ACC112 (cell line): ENCODE measurements at regions not wholly inside any gene's neighbourhood (a gene's known extent, or its start where the extent isn't known, plus 50 kb on each side); places are given as distances from the start of the nearest gene placed in this dataset.

Experiments
- H2AFZ ChIP-seq: fragments of 200-600 bp; sonication (generic); one replicate; pipeline ENCODE4 v1.6.0; 2017; ENCODE audit warnings: antibody characterized with exemption, low read length; ENCODE audit not compliant: unreplicated experiment
- H3K27ac ChIP-seq: fragments of 200-600 bp; sonication (generic); 2 replicates; pipeline ENCODE4 v1.5.1; 2014; ENCODE audit warnings: low read depth, mild to moderate bottlenecking, antibody characterized with exemption, low read length, moderate library complexity
- H3K27me3 ChIP-seq: fragments of 200-600 bp; sonication (generic); 2 replicates; pipeline ENCODE4 v1.6.1; 2014; ENCODE audit warnings: mild to moderate bottlenecking, antibody characterized with exemption, low read length, moderate library complexity, mixed read lengths; ENCODE audit not compliant: insufficient read depth
- H3K36me3 ChIP-seq: fragments of 200-600 bp; sonication (generic); 2 replicates; pipeline ENCODE4 v1.6.1; 2016; ENCODE audit warnings: mild to moderate bottlenecking, antibody characterized with exemption, low read length, moderate library complexity, mixed read lengths; ENCODE audit not compliant: insufficient read depth
- H3K4me1 ChIP-seq: fragments of 200-600 bp; sonication (generic); one replicate; pipeline ENCODE4 v1.6.1; 2016; ENCODE audit warnings: low read length, mixed read lengths; ENCODE audit not compliant: insufficient read depth, unreplicated experiment, control insufficient read depth
- H3K4me3 ChIP-seq: fragments of 200-600 bp; sonication (generic); 2 replicates; pipeline ENCODE4 v1.5.1; 2014; ENCODE audit warnings: mild to moderate bottlenecking, low read depth, low read length
- H3K79me2 ChIP-seq: fragments of 200-600 bp; sonication (generic); one replicate; pipeline ENCODE4 v1.6.0; 2016; ENCODE audit warnings: low read length; ENCODE audit not compliant: control insufficient read depth, unreplicated experiment, insufficient read depth

DNA sequence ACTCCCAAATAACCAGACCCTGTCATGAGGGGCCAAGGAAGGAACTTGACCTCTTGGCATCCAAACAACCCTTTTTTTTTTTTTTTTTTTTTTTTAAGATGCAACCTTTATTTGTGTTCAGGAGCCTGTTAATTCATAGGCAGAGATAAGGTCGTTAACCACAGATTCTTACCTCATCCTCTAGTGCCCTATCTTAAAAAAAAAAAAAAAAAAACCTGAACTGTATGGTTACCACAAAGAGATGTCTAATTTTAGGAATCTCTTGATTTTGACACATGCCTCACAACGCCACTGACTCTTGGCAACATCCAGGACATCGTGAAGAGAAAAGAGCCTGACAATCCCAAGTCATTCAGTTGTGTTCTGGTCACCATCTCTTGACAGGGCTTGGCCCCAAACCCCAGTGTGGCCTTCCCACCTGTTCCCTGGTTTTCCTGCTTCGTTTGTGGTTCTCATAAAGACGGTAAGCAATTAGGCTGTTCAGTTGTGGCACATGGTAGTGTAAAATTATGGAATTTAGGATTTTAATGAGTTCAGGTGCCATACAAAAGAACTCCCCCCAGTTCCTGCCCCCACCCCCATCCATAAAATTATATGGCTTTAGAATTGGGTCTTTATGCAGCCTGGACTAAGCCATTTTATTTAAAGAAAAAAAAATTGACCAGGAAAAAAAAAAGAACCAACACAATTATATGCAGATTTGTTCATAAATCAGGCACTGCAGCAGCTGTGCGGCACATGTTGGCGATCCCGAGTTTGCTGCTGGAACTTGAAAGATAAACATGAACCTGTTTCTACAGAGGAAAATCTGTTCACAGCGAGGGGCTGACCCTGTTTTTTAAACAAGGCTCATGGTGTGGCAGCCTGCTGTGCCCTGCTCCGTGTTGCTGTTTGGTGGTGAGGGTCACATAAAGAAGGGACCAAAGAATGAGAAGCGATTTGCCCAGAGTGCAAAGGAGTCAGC is 267.8 kb upstream of the CLINT1 start:
- H3K36me3 ChIP-seq = no peaks in the 10 kb centered on the region
- H2AFZ ChIP-seq = no peak overlapping the region
- H3K27ac ChIP-seq = no peak overlapping the region
- H3K27me3 ChIP-seq = no peaks in the 10 kb centered on the region
- no peaks in the 10 kb centered on the region for H3K79me2 ChIP-seq
- H3K4me1 ChIP-seq = no peaks in the 10 kb centered on the region
- H3K4me3 ChIP-seq = no peak overlapping the region

DNA sequence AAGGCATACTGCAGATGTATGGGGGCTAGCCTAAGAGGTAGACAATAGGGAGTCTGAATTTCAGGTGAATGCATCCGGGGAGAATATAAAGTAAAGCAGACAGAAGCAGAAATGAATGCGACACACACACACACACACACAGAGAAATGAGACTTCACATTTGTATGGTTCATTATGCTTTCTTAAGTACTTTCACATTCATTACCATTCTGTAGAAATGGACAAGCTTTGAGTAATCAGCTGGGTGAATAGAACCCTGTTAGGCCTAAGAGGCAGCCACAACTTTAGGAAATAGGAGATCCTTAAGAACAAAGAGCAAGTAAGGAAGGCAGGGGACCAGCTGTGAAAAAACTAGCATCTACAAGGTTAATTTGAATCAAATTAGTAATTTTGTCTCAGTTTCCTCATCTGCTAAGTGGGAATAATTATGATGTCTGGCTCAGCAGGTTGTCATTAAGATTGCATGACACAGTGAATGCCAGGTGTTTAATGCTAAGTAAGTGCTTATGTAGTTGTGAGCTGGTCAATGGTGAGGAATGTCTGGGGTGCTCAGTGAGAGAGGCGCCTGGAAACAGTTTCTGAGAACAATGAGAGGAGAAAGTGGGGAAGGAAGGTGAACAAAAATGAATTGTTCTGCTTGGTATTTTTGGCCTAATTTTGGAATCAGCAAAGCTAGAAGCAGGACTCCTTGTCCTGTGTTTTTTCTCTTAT is 265.8 kb upstream of the CLINT1 start:
- Histone ChIP-seq H3K27ac (no peak overlapping the region), H2AFZ (no peak overlapping the region), H3K4me3 (no peak overlapping the region), H3K36me3 (no peaks in the 10 kb centered on the region), H3K27me3 (no peaks in the 10 kb centered on the region), H3K79me2 (no peaks in the 10 kb centered on the region), H3K4me1 (peaks cover 16% of the 10 kb centered on the region)

DNA sequence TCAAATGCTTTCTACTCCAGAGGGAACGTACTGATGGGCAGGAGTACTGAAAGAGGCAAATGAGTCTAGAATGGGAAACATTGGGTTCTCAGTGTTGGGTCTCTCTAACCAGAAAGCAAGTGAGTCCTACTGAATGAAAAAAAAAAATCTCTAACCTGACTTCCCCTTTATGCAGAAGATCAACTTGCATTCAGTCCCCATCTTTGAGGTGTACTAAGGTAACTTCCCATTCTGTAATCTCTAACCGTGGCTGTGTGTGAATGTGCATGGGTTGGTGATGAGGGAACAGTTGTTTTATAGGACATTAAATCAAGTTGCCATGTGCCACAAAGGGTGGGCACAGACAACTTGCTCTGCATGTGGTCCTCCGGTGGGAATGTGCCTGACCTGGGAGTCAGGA is 264.6 kb upstream of the CLINT1 start:
- no peak overlapping the region for H2AFZ ChIP-seq
- H3K27ac ChIP-seq = no peak overlapping the region
- H3K79me2 ChIP-seq = no peaks in the 10 kb centered on the region
- H3K27me3 ChIP-seq = no peaks in the 10 kb centered on the region
- H3K36me3 ChIP-seq = no peaks in the 10 kb centered on the region
- no peak overlapping the region for H3K4me3 ChIP-seq
- H3K4me1 ChIP-seq = peaks cover 24% of the 10 kb centered on the region

DNA sequence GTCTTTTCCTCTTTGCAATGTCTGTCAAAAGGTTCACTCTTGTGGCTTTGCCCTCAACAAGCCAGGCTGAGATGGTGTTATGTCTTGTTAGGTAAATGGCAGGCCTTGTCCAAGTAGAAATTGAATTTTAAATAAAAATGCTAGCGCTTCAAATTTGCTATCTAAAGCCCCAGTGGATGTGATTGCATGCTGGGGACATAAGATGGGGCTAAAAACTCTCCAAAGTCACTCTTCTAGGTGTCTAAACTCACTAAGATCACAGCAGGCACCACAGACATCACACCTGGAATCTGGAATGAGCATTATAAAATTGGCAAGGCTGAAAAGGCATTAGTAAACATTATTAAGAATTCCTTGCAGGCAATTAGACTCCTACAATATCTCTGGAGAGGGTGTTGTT is 262.7 kb upstream of the CLINT1 start:
- Histone ChIP-seq H3K4me1 (peaks cover 36% of the 10 kb centered on the region), H3K36me3 (no peaks in the 10 kb centered on the region), H3K4me3 (no peak overlapping the region), H3K27me3 (no peaks in the 10 kb centered on the region), H3K27ac (no peak overlapping the region), H2AFZ (no peak overlapping the region), H3K79me2 (no peaks in the 10 kb centered on the region)

DNA sequence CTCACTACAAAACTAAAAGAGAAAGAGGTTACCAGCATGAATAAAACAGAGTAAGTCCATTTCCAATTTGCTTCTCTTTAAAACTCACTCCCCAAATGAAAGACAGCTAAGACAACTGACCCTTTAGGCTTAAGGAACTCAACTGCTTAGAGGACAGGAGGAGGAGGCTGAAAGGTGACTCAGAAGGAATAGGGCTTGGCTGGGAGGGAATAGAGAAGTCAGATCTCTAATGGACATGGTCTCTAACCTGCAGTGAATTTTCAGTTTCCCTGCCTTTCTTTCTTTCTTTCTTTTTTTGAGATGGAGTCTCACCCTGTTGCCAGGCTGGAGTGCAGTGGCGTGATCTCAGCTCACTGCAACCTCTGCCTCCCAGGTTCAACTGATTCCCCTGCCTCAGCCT is 261.8 kb upstream of the CLINT1 start:
- H3K4me3 ChIP-seq = no peak overlapping the region

DNA sequence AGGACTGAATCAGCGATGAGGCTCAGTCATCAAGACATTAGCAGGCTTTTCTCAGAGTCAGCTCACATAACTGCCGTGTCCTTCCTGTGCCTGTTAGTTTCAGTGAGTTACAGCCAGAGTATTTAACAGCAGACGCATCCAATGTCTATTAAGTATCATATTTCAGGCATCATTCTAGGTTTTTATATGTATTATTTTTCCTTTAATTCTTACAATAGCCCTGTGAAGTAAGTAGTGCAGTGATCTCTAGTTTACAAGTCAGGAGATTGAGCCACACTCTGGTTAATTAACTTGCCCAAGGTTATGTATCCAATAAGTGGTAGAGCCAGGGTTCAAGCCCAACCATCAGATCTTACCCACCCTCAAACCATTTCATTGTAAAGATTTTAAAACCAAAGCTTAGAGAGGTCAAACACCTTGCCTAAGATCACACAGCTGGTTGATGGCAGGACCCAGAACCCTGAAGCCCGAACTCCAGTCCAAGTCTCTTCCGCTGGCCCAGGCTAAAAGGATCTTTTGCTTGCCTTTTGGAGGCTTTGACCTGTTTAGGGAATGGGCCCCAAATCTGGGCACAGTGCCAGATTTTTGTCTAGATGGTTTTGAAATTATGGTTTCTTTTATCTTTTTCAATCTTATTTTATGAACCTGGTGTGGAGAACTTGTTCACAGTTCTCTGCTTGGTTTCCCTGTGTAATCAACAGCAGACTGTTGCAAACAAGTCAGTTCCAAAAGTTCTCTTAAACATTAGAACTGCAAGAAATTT is 261.2 kb upstream of the CLINT1 start:
- H3K79me2 ChIP-seq = no peaks in the 10 kb centered on the region
- peaks cover 51% of the 10 kb centered on the region for H3K4me1 ChIP-seq
- no peaks in the 10 kb centered on the region for H3K27me3 ChIP-seq
- peak overlapping the region; percentile 39 for H2AFZ ChIP-seq
- peak overlapping the region; percentile 68 for H3K27ac ChIP-seq
- peak overlapping the region; percentile 1; the same call in 1 of the 2 replicates for H3K4me3 ChIP-seq
- no peaks in the 10 kb centered on the region for H3K36me3 ChIP-seq

More for the DNA sequence above, 261.8 kb upstream of the CLINT1 start:
- peak overlapping the region; percentile 68 for H3K27ac ChIP-seq
- no peaks in the 10 kb centered on the region for H3K36me3 ChIP-seq
- H3K27me3 ChIP-seq = no peaks in the 10 kb centered on the region
- peaks cover 45% of the 10 kb centered on the region for H3K4me1 ChIP-seq
- H3K79me2 ChIP-seq = no peaks in the 10 kb centered on the region
- peak overlapping the region; percentile 39 for H2AFZ ChIP-seq

DNA sequence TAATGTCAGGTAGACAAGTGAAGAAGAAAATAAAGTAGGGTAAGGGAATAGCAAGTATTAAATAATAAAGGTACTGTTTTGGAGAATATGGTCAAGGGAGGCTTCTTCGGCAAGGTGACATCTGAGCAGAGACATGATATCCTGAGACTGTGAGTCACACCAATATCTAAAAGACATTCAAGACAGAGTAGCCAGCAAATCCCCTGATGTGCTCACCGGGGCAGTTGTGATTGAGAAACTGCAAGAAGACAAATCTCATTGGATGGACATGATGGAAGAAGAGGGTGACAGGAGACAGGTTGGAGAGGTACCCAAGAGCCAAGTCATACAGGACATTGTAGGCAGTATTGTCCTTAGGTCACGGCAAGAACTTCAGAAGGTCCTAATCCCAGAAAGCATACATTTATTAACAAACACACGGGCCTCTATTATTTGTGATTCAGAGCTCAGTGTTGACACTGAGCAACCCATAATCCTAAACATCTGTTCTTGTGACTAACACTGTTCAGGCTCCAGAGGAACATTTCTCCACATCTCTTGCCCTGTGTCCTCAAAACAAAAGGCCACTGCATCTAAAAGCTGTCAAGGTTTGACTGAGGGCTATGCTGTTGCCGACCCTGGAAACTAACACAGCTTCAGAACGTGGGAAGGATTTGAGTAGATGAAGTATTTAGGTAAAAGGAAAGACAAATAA is 258.7 kb upstream of the CLINT1 start:
- H3K4me3 ChIP-seq = no peak overlapping the region
- H3K27ac ChIP-seq = 0 out of 2 replicates have a peak overlapping the region, but pooled peaks have one; percentile 30
- H3K4me1 ChIP-seq = peaks cover 52% of the 10 kb centered on the region
- H3K79me2 ChIP-seq = no peaks in the 10 kb centered on the region
- H3K27me3 ChIP-seq = no peaks in the 10 kb centered on the region
- H3K36me3 ChIP-seq = no peaks in the 10 kb centered on the region
- peak overlapping the region; percentile 54 for H2AFZ ChIP-seq

DNA sequence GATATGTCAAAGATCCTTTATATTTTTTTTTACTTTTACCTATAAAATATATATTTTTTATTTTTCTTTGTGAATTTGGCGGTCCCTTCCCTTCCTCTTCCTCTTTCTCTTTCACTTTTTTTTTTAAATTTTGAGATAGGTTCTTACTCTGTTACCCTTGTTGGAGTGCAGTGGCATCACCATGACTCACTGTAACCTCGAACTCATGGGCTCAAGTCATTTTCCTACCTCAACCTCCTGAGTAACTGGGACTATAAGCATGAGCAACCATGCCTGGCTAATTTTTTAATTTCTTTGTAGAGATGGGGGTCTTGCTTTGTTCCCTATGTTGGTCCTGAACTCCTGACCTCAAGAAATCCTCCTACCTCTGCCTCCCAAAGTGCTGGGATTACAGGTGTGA is 258.0 kb upstream of the CLINT1 start:
- no peak overlapping the region for H3K27ac ChIP-seq
- H3K4me1 ChIP-seq = peaks cover 52% of the 10 kb centered on the region
- no peaks in the 10 kb centered on the region for H3K27me3 ChIP-seq
- H3K4me3 ChIP-seq = no peak overlapping the region
- no peak overlapping the region for H2AFZ ChIP-seq
- H3K36me3 ChIP-seq = no peaks in the 10 kb centered on the region
- H3K79me2 ChIP-seq = no peaks in the 10 kb centered on the region

DNA sequence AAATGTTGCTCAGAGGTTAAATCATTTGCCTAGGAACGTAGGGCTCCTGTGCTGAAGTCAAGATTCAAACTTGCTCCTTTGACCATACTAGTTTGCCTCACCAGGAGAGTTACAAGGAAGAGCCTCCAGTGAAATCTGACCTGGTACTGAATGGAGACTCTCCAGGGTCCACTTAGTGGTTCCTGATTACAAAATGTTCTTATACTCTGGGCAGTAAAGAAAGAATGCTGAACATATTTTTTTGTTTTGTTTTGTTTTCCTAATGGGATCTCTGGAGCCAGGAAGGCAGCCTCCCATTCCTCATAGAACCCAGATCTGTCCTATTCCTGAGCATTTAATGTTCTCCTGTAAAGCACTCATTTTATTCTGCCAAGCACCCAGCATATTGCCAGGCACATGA is 256.5 kb upstream of the CLINT1 start:
- H3K36me3 ChIP-seq = no peaks in the 10 kb centered on the region
- no peak overlapping the region for H2AFZ ChIP-seq
- no peak overlapping the region for H3K4me3 ChIP-seq
- H3K79me2 ChIP-seq = no peaks in the 10 kb centered on the region
- H3K4me1 ChIP-seq = peaks cover 42% of the 10 kb centered on the region
- no peaks in the 10 kb centered on the region for H3K27me3 ChIP-seq
- peak overlapping the region; percentile 41; the same call in 1 of the 2 replicates for H3K27ac ChIP-seq

DNA sequence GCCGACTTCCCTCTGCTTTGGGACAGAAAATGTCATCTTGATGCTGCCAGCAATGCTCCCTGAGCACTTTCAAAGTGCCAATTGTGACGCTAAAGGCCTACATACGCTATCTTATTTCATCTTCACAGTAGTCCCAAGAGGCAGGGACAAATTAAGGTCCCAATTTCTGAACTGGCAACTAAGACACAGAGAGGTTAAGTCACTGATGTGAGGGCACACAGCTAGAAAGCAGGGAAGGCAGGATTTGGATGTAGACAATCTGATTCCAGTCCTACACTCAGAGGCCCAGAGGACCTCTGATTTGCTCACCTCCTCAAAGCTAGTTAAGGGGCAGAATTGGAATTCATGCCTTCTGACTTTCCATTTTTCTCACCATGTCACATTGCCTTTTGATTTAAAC is 249.2 kb upstream of the CLINT1 start:
- Histone ChIP-seq H3K27me3 (no peaks in the 10 kb centered on the region), H3K4me1 (no peaks in the 10 kb centered on the region), H3K4me3 (no peak overlapping the region), H3K36me3 (no peaks in the 10 kb centered on the region), H3K79me2 (no peaks in the 10 kb centered on the region), H2AFZ (no peak overlapping the region), H3K27ac (no peak overlapping the region)
